Adrenal gland (tissue), 5 donors: ENCODE measurements at regions not wholly inside any gene's neighbourhood (a gene's known extent, or its start where the extent isn't known, plus 50 kb on each side); places are given as distances from the start of the nearest gene placed in this dataset.

Source experiments
- CTCF ChIP-seq, 6 experiments: fragments of 450-650 bp in 4 of 6; fragments of 200-600 bp in 2 of 6; sonication (generic) in 1 of 6; IDR thresholded peaks; 1 replicate in 5 of 6; 2 replicates in 1 of 6; pipeline versions ENCODE4 v1.5.1 to v1.8.0; 2016 to 2021; ENCODE audit warnings: antibody characterized with exemption in 6 of 6, mild to moderate bottlenecking in 2 of 6, moderate library complexity in 1 of 6
- POLR2A ChIP-seq, 2 donors: fragments of 450-650 bp; IDR thresholded peaks; one replicate each; pipeline ENCODE4 v1.6.1; 2017; ENCODE audit warnings: antibody characterized with exemption in 2 of 2, mild to moderate bottlenecking in 2 of 2, moderate library complexity in 1 of 2
- donor health status: DM: no; HTN: no; CAD: no.

GRCh38 chr18:38789141-38789540, 1223.5 kb upstream of the CELF4 start:
- TF ChIP-seq POLR2A (IDR thresholded peaks at IDR 0.05): no peak
- TF ChIP-seq CTCF (IDR thresholded peaks at IDR 0.05): no peak
